ENCODE measurements at regions not wholly inside any gene's neighbourhood (a gene's known extent, or its start where the extent isn't known, plus 50 kb on each side); places are given as distances from the start of the nearest gene placed in this dataset.

GRCh38 chr13:76643596-76643995, 242.6 kb downstream of the KCTD12 start:
- Histone ChIP-seq H3K4me3 (replicated peaks in 1 of 3; ENCODE audit: insufficient read depth in 1 of 3, low read depth in 1 of 3, low read length in 3 of 3) (no peak overlapping the region), H3K9me3 (replicated peaks; ENCODE audit: control insufficient read depth, insufficient read depth, low read length) (no peaks in the 10 kb centered on the region), H3K27ac (ENCODE audit: insufficient read depth, low read depth, low read length) (no peak overlapping the region), H3K4me1 (ENCODE audit: control insufficient read depth, extremely low read depth, insufficient read depth, low read length) (no peaks in the 10 kb centered on the region), H3K79me2 (ENCODE audit: control insufficient read depth, insufficient read depth, low read length) (no peaks in the 10 kb centered on the region), H2AFZ (ENCODE audit: low read depth, low read length) (no peak overlapping the region), H3K36me3 (ENCODE audit: control insufficient read depth in 2 of 2, extremely low read depth in 1 of 2, insufficient read depth in 2 of 2, low read length in 2 of 2) (no peaks in the 10 kb centered on the region), H3K9me1 (replicated peaks; ENCODE audit: control insufficient read depth, extremely low read depth, insufficient read depth, low read length) (no peaks in the 10 kb centered on the region), H3K27me3 (ENCODE audit: control insufficient read depth in 2 of 2, insufficient read depth in 2 of 2, low read length in 2 of 2) (no peaks in the 10 kb centered on the region), H3K9ac (replicated peaks; ENCODE audit: extremely low read depth, insufficient read depth, low read length) (no peak overlapping the region), H3K4me2 (ENCODE audit: insufficient read depth, low read length) (no peak overlapping the region), H4K20me1 (replicated peaks; ENCODE audit: control insufficient read depth, extremely low read depth, insufficient read depth, low read length) (no peaks in the 10 kb centered on the region)
- ChIA-PET POLR2A (no interaction called here), CTCF (no interaction called here)
- TF ChIP-seq POLR2AphosphoS5 (IDR thresholded peaks at IDR 0.05; ENCODE audit: insufficient read depth, low read depth, low read length), result no peak
- no peak for TF ChIP-seq JUN (IDR thresholded peaks at IDR 0.05; ENCODE audit: borderline replicate concordance, insufficient read depth, insufficient read length, low read depth)
- TF ChIP-seq FOS (IDR thresholded peaks at IDR 0.05; ENCODE audit: borderline replicate concordance, insufficient read depth, low read length), result no peak
- TF ChIP-seq EZH2 (IDR thresholded peaks at IDR 0.05; ENCODE audit: borderline replicate concordance, low read depth, low read length, severe bottlenecking), result no peak
- TF ChIP-seq MYC (IDR thresholded peaks at IDR 0.05; ENCODE audit: low read depth, low read length), result no peak
- TF ChIP-seq MAX (IDR thresholded peaks at IDR 0.05; ENCODE audit: insufficient read depth, insufficient read length), result no peak
- TF ChIP-seq POLR2A (IDR thresholded peaks at IDR 0.05; ENCODE audit: low read depth, low read length), result no peak
- no peak for TF ChIP-seq GATA2 (IDR thresholded peaks at IDR 0.05; ENCODE audit: insufficient read depth, insufficient read length, low read depth, low read length)
- TF ChIP-seq CTCF (IDR thresholded peaks at IDR 0.05; ENCODE audit: extremely low read depth in 1 of 2, insufficient read depth in 1 of 2, low read depth in 1 of 2, low read length in 2 of 2), result no peak
- DNase-seq (ENCODE audit: low read depth, low spot score), result no peak
- BruUV-seq (replicated peaks), result no TSS peak
- intact Hi-C loops (cut with micrococcal nuclease) (no loop called here), dilution Hi-C loops (cut with MboI; ENCODE audit: extremely low pct_ligation_motif_present, low sequenced_read_pairs) (no loop called here)
- no peak for FAIRE-seq

Data from endothelial cell of umbilical vein (primary cell).